Mucosa of stomach (tissue), 1 donor: ENCODE measurements at regions not wholly inside any gene's neighbourhood (a gene's known extent, or its start where the extent isn't known, plus 50 kb on each side); places are given as distances from the start of the nearest gene placed in this dataset.

Experiments used
- H3K27me3 ChIP-seq: one replicate; pipeline ENCODE4 v1.7.0; 2013; ENCODE audit warnings: mild to moderate bottlenecking, low read length; ENCODE audit not compliant: control insufficient read depth, insufficient read depth
- H3K36me3 ChIP-seq: one replicate; pipeline ENCODE4 v1.7.0; 2013; ENCODE audit warnings: low read length; ENCODE audit not compliant: control insufficient read depth, insufficient read depth
- H3K4me1 ChIP-seq: one replicate; pipeline ENCODE4 v1.7.0; 2013; ENCODE audit warnings: mild to moderate bottlenecking, low read length; ENCODE audit not compliant: control insufficient read depth, insufficient read depth
- H3K4me3 ChIP-seq: one replicate; pipeline ENCODE4 v1.7.0; 2013; ENCODE audit warnings: low read length
- H3K9ac ChIP-seq: one replicate; pipeline ENCODE4 v1.7.0; 2013; ENCODE audit warnings: mild to moderate bottlenecking, low read length, moderate library complexity
- H3K9me3 ChIP-seq: one replicate; pipeline ENCODE4 v1.7.0; 2013; ENCODE audit warnings: mild to moderate bottlenecking, low read length, moderate library complexity; ENCODE audit not compliant: control insufficient read depth
- donor health status: Pancreatic carcinoma.

- no peaks in the 10 kb centered on the region for H3K4me1 ChIP-seq
- no peak overlapping the region for H3K4me3 ChIP-seq
Measured at GRCh38 chr1:185448591-185449186, 131.6 kb upstream of the IVNS1ABP start.

DNA sequence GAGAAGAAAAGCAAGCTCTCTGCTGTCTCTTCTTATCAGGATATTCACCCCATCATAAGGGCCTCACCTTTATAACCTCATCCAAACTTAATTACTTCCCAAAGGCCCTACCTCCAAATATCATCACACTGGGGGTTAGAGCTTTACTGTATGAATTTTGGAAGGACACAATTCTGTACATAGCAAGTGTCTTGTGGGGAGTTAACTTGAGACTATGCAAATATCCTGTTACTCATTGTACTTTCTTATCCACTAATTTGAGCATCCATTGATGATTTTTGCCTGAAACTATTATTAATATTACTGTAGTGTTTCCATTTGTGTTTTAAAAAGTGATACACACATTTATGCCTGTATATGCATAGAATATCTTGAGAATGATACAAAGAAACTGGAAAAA lies 129.1 kb upstream of the IVNS1ABP start:
- Histone ChIP-seq H3K9me3 (no peaks in the 10 kb centered on the region), H3K4me1 (no peaks in the 10 kb centered on the region), H3K36me3 (no peaks in the 10 kb centered on the region), H3K27me3 (no peaks in the 10 kb centered on the region), H3K4me3 (no peak overlapping the region), H3K9ac (no peak overlapping the region)

More at GRCh38 chr1:185448591-185449186, 131.6 kb upstream of the IVNS1ABP start:
- no peaks in the 10 kb centered on the region for H3K9me3 ChIP-seq
- no peaks in the 10 kb centered on the region for H3K27me3 ChIP-seq
- H3K9ac ChIP-seq, result no peak overlapping the region
- H3K36me3 ChIP-seq, result no peaks in the 10 kb centered on the region

DNA sequence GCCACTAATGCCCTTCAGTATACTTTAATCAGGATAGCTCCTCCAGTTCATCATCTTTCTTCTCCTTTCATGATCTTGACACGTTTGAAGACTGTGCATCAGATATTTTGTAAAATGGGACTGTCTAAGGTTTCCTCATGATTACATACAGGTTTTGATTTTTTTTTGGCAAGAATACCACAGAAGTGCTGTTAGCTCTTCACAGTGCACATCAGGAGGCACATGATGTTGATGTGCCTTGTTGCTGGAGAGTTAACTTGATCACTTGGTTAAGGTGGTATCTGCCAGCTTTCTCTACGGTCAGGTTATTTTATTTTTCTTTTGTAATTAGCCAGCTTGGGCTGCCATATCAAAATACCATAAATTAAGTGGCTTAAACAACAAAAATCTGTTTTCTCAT lies 128.6 kb upstream of the IVNS1ABP start:
- Histone ChIP-seq H3K9me3 (no peaks in the 10 kb centered on the region), H3K27me3 (no peaks in the 10 kb centered on the region), H3K4me1 (no peaks in the 10 kb centered on the region), H3K4me3 (no peak overlapping the region), H3K9ac (no peak overlapping the region), H3K36me3 (no peaks in the 10 kb centered on the region)

DNA sequence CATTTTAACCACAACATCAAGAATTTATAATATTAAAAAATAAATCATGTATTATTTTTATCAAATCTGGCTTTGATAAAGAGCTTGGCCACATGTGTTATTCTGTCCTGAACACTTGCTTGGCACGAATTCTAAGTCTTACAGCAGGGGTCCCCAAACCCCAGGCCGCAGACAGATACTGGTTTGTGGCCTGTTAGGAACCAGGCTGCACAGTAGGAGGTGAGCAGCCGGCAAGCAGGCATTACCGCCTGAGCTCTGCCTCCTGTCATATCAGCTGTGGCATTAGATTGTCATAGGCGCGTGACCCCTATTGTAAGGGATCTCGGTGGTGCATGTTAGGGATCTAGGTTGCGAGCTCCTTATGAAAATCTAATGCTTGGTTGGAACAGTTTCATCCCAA lies 127.6 kb upstream of the IVNS1ABP start:
- no peaks in the 10 kb centered on the region for H3K4me1 ChIP-seq
- no peaks in the 10 kb centered on the region for H3K36me3 ChIP-seq
- H3K4me3 ChIP-seq, result no peak overlapping the region
- no peaks in the 10 kb centered on the region for H3K9me3 ChIP-seq
- H3K27me3 ChIP-seq, result no peaks in the 10 kb centered on the region
- no peak overlapping the region for H3K9ac ChIP-seq

- Histone ChIP-seq H3K4me3 (no peak overlapping the region), H3K36me3 (no peaks in the 10 kb centered on the region), H3K9ac (no peak overlapping the region), H3K9me3 (no peaks in the 10 kb centered on the region), H3K4me1 (no peaks in the 10 kb centered on the region), H3K27me3 (no peaks in the 10 kb centered on the region)
Measured at GRCh38 chr1:185442050-185442449, 125.0 kb upstream of the IVNS1ABP start.

GRCh38 chr1:185441605-185442004 lies 124.6 kb upstream of the IVNS1ABP start:
- Histone ChIP-seq H3K9ac (no peak overlapping the region), H3K27me3 (no peaks in the 10 kb centered on the region), H3K36me3 (no peaks in the 10 kb centered on the region), H3K9me3 (no peaks in the 10 kb centered on the region), H3K4me3 (no peak overlapping the region), H3K4me1 (no peaks in the 10 kb centered on the region)

DNA sequence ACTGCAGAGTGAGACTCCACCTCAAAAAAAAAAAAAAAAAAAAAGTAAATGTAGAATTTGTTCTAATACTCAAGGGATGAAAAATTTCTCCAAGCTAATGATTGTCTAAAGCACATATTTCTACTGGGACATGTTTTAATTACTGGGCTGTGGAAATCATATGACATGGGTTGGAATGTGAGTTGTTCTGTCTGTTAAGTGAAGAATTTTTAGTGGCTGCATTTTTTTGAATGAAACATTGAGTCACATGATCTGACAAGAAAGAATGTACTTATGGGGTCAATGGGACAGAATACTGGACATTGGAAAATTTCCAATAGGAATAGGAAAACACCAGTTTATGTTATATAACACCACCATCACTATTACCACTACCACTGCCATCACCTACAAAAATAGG lies 123.8 kb upstream of the IVNS1ABP start:
- no peak overlapping the region for H3K9ac ChIP-seq
- H3K27me3 ChIP-seq, result no peaks in the 10 kb centered on the region
- no peaks in the 10 kb centered on the region for H3K36me3 ChIP-seq
- no peaks in the 10 kb centered on the region for H3K4me1 ChIP-seq
- no peak overlapping the region for H3K4me3 ChIP-seq
- no peaks in the 10 kb centered on the region for H3K9me3 ChIP-seq

- no peaks in the 10 kb centered on the region for H3K4me1 ChIP-seq
- no peaks in the 10 kb centered on the region for H3K9me3 ChIP-seq
- no peaks in the 10 kb centered on the region for H3K36me3 ChIP-seq
- H3K9ac ChIP-seq, result no peak overlapping the region
- no peak overlapping the region for H3K4me3 ChIP-seq
- H3K27me3 ChIP-seq, result no peaks in the 10 kb centered on the region
Measured at GRCh38 chr1:185439727-185440415, 122.8 kb upstream of the IVNS1ABP start.

DNA sequence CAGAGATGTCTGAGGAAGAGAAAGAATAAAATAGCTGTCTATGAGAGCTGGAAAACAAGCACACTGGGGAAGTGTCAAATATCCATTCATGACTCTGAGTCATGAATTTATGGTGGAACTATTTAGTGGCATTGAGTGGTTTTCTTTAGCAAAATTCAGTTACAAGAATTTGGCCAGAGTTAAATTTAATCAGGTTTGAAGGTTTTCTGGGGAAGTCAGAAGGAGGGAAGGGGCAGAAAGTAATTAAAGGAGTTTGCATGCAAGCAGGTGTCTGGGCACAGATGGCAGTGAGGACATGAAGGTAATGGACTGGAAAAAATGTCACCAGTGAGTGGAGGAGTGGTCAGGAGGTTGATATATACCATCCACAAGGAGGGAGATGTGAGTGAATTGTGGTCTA lies 121.9 kb upstream of the IVNS1ABP start:
- Histone ChIP-seq H3K9me3 (no peaks in the 10 kb centered on the region), H3K36me3 (no peaks in the 10 kb centered on the region), H3K4me3 (no peak overlapping the region), H3K27me3 (no peaks in the 10 kb centered on the region), H3K4me1 (no peaks in the 10 kb centered on the region), H3K9ac (no peak overlapping the region)

DNA sequence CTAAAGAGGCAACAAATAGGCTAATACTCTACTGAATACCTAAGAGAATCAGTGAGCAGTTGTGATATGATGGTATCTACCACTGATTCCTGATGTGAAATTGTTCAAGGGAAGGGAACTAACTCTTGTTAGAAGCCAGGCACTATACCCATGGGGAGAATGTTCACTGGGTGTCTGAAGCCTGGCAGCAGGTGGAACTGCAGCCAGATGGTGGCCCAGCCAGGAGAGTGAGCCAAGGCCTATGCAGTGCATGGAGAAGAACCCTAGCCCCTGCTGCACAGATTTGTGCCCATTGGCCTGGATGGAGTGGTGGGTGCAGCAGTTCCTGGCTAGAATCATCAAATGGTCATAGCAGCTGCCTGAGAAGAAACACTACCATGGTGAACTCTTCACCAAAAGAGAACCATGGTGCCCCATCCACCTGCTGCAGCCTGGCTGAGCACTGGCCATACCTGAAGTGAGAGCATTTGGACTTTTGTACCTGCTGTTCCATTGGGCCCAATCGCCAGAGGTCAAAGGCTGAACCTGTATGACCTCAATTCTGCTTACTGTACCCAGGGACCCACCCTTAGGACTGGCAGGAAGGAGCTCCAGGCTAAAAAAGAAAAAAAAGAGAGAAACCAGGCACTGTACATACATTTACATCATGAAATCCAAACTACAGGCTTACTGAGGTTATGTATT lies 118.8 kb upstream of the IVNS1ABP start:
- Histone ChIP-seq H3K27me3 (no peaks in the 10 kb centered on the region), H3K9ac (no peak overlapping the region), H3K4me3 (no peak overlapping the region), H3K36me3 (no peaks in the 10 kb centered on the region), H3K4me1 (no peaks in the 10 kb centered on the region), H3K9me3 (no peaks in the 10 kb centered on the region)

- H3K36me3 ChIP-seq, result no peaks in the 10 kb centered on the region
- H3K27me3 ChIP-seq, result no peaks in the 10 kb centered on the region
- no peak overlapping the region for H3K9ac ChIP-seq
- no peak overlapping the region for H3K4me3 ChIP-seq
- no peaks in the 10 kb centered on the region for H3K9me3 ChIP-seq
- H3K4me1 ChIP-seq, result no peaks in the 10 kb centered on the region
Measured at GRCh38 chr1:185434721-185435120, 117.7 kb upstream of the IVNS1ABP start.

DNA sequence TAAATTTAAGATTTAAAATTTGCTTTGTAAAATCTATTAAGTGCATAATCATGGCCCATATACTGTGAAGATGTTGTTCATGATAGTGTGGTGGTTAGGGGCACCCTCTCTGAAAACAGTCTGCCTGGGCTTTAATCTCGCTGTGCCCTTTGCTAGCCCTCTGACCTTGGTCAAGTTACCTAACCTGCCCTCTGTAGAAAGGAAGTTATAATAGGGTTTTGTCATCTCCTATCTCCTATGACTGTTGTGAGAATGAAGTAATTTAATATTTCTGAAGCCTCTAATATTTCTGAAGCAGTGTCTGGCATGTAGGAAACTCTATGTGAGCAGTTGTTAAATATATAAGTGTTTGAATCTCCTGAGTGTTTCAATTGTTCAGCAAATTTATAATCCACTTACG lies 116.6 kb upstream of the IVNS1ABP start:
- Histone ChIP-seq H3K9ac (no peak overlapping the region), H3K9me3 (no peaks in the 10 kb centered on the region), H3K4me3 (no peak overlapping the region), H3K4me1 (no peaks in the 10 kb centered on the region), H3K27me3 (no peaks in the 10 kb centered on the region), H3K36me3 (no peaks in the 10 kb centered on the region)
